PC-3 (cell line): ENCODE measurements at regions not wholly inside any gene's neighbourhood (a gene's known extent, or its start where the extent isn't known, plus 50 kb on each side); places are given as distances from the start of the nearest gene placed in this dataset.

Source experiments
- EZH2 ChIP-seq: fragments of 300-600 bp; sonication (generic); IDR thresholded peaks from one replicate; pipeline ENCODE4 v1.6.1; 2017; ENCODE audit warnings: antibody characterized with exemption, mild to moderate bottlenecking, low read length; ENCODE audit not compliant: unreplicated experiment
- EZH2phosphoT487 ChIP-seq: fragments of 300-600 bp; sonication (generic); IDR thresholded peaks from 2 replicates; pipeline ENCODE4 v1.6.1; 2018; ENCODE audit warnings: mild to moderate bottlenecking, antibody characterized with exemption, low read length, borderline replicate concordance
- TF ChIP-seq, protein P1 (sequence below): fragments of 300-600 bp; sonication (generic); conservative IDR thresholded peaks from 2 replicates; pipeline ENCODE4 v1.5.1; 2017; ENCODE audit warnings: antibody characterized with exemption, low read depth, mild to moderate bottlenecking, low read length

DNA sequence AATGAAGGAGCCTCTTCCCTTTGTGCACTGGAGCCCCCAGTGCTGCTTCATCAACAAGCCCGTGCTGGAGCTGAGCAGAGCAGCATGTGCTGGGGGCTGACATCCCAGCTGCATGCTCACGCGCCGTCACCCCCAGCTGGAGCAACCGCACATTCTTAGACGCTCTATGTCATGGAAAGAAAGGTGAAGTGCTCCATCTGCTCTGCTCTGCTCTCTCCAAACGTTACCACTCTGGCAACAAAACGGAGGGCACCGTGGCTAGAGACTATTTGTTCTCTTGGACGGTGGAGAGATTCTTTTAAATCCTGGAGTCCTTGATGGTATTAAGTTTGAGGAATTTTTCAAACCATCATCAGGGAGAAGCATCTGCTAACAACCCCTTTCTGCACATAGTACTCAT is 208.4 kb downstream of the C12orf75 start:
- no peak for TF ChIP-seq EZH2phosphoT487
- TF ChIP-seq, protein P1, sequence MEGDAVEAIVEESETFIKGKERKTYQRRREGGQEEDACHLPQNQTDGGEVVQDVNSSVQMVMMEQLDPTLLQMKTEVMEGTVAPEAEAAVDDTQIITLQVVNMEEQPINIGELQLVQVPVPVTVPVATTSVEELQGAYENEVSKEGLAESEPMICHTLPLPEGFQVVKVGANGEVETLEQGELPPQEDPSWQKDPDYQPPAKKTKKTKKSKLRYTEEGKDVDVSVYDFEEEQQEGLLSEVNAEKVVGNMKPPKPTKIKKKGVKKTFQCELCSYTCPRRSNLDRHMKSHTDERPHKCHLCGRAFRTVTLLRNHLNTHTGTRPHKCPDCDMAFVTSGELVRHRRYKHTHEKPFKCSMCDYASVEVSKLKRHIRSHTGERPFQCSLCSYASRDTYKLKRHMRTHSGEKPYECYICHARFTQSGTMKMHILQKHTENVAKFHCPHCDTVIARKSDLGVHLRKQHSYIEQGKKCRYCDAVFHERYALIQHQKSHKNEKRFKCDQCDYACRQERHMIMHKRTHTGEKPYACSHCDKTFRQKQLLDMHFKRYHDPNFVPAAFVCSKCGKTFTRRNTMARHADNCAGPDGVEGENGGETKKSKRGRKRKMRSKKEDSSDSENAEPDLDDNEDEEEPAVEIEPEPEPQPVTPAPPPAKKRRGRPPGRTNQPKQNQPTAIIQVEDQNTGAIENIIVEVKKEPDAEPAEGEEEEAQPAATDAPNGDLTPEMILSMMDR = no peak
- TF ChIP-seq EZH2 = no peak
